K562 (cell line): ENCODE measurements at regions not wholly inside any gene's neighbourhood (a gene's known extent, or its start where the extent isn't known, plus 50 kb on each side); places are given as distances from the start of the nearest gene placed in this dataset.

Experiments
- ATAC-seq: fragments of 200-7000 bp; cut with Tn5 transposase; 3 replicates; pipeline ENCODE4 v1.9.1; 2020; ENCODE audit warnings: moderate library complexity
- BruUV-seq: library from RNA; stranded (reverse); fragments of 400-500 nt; replicated peaks from 2 replicates; lab custom pipeline; 2021; lab: Mats Ljungman, UMichigan
- CTCF ChIA-PET: fragments of 300-600 bp; formaldehyde crosslinking; extraction: SDS; loops from one replicate; lab custom pipeline; 2021; ENCODE audit warnings: low intra/inter-chr PET ratio; lab: Yijun Ruan, JAX
- POLR2A ChIA-PET: fragments of 300-600, 350-650 bp; sonication (Branson Sonifier 250); formaldehyde crosslinking; extraction: SDS; loops from one replicate; lab custom pipeline; 2021; ENCODE audit warnings: antibody characterized with exemption, inconsistent platforms; lab: Yijun Ruan, JAX
- DNase-seq, 4 experiments: peaks; one replicate each; pipeline versions ENCODE4 v3.0.0 to v3.0.0-alpha.2; 2011 to 2018; ENCODE audit warnings: low spot score in 3 of 4, mixed read lengths in 3 of 4; ENCODE audit errors: extremely low read depth in 1 of 4
- FAIRE-seq: peaks from 2 replicates; lab custom pipeline; 2011; peaks lifted over from hg19 to GRCh38; lab: Jason Lieb, UNC
- H2AFZ ChIP-seq: 2 replicates; pipeline ENCODE4 v1.6.0; 2011; ENCODE audit warnings: low read depth, low read length, control low read depth, inconsistent platforms
- H3K27ac ChIP-seq: fragments of 200-600 bp; 3 replicates; pipeline ENCODE4 v1.8.0; 2011; ENCODE audit warnings: low read depth, mild to moderate bottlenecking, control low read depth, inconsistent platforms, low read length, moderate library complexity, mixed read lengths; ENCODE audit errors: extremely low read depth
- H3K27me3 ChIP-seq, 2 experiments: fragments of 300-600 bp in 1 of 2; 2 replicates in 1 of 2; 3 replicates in 1 of 2; pipeline versions ENCODE4 v1.6.0 to v1.8.0; 2011; ENCODE audit warnings: inconsistent platforms in 2 of 2, low read length in 2 of 2, mild to moderate bottlenecking in 1 of 2, mixed read lengths in 1 of 2, moderate library complexity in 1 of 2; ENCODE audit not compliant: control insufficient read depth in 2 of 2, insufficient read depth in 2 of 2
- H3K36me3 ChIP-seq: fragments of 300-600 bp; 3 replicates; pipeline ENCODE4 v1.8.0; 2011; ENCODE audit warnings: mild to moderate bottlenecking, low read length, inconsistent platforms; ENCODE audit not compliant: control insufficient read depth, insufficient read depth
- H3K4me1 ChIP-seq, 2 experiments: fragments of 200-600 bp in 1 of 2; replicated peaks in 1 of 2; 2 replicates in 1 of 2; 3 replicates in 1 of 2; pipeline versions ENCODE4 v1.5.1 to v1.8.0; 2011; ENCODE audit warnings: inconsistent platforms in 2 of 2, low read length in 2 of 2, mild to moderate bottlenecking in 1 of 2, mixed read lengths in 1 of 2, moderate library complexity in 1 of 2; ENCODE audit not compliant: control insufficient read depth in 2 of 2, insufficient read depth in 2 of 2
- H3K4me2 ChIP-seq: 2 replicates; pipeline ENCODE4 v1.6.1; 2011; ENCODE audit warnings: low read length, control low read depth, inconsistent platforms, mixed read lengths; ENCODE audit not compliant: insufficient read depth
- H3K4me3 ChIP-seq: fragments of 200-600 bp; sonication (generic), shearing (Covaris generic); 2 replicates; pipeline ENCODE4 v1.5.1; 2016; ENCODE audit warnings: control low read depth, inconsistent platforms
- H3K79me2 ChIP-seq: fragments of 200-600 bp; 3 replicates; pipeline ENCODE4 v1.8.0; 2011; ENCODE audit warnings: low read length, inconsistent platforms; ENCODE audit not compliant: control insufficient read depth, insufficient read depth
- H3K9ac ChIP-seq, 2 experiments: 2 replicates each; pipeline versions ENCODE4 v1.6.0 to v1.6.1; 2011; ENCODE audit warnings: low read depth in 2 of 2, low read length in 2 of 2, control low read depth in 1 of 2, inconsistent platforms in 1 of 2, mild to moderate bottlenecking in 1 of 2, mixed read lengths in 1 of 2; ENCODE audit not compliant: insufficient read depth in 1 of 2
- H3K9me1 ChIP-seq: one replicate; pipeline ENCODE4 v1.6.0; 2011; ENCODE audit warnings: inconsistent platforms, mild to moderate bottlenecking, low read length, moderate library complexity; ENCODE audit not compliant: control insufficient read depth, insufficient read depth
- H3K9me3 ChIP-seq: replicated peaks from 2 replicates; pipeline ENCODE4 v1.5.1; 2011; ENCODE audit warnings: low read depth, low read length, inconsistent platforms; ENCODE audit not compliant: control insufficient read depth, insufficient read depth
- H4K20me1 ChIP-seq: replicated peaks from 2 replicates; pipeline ENCODE4 v1.6.1; 2011; ENCODE audit warnings: low read length, inconsistent platforms, mixed read lengths; ENCODE audit not compliant: control insufficient read depth, insufficient read depth
- BRD4 ChIP-seq: fragments of 200-600 bp; sonication (generic); IDR thresholded peaks from 2 replicates; pipeline ENCODE4 v1.6.1; 2017; ENCODE audit warnings: inconsistent platforms
- MEIS2 ChIP-seq: fragments of 450-650 bp; IDR thresholded peaks from 2 replicates; pipeline ENCODE4 v1.6.1; 2014; ENCODE audit warnings: mild to moderate bottlenecking; ENCODE audit not compliant: partially characterized antibody
- NFIC ChIP-seq: fragments of 450-650 bp; IDR thresholded peaks from 2 replicates; pipeline ENCODE4 v1.6.1; 2017; ENCODE audit warnings: mild to moderate bottlenecking, inconsistent platforms
- PBX2 ChIP-seq, 2 experiments: IDR thresholded peaks in 1 of 2; conservative IDR thresholded peaks in 1 of 2; 2 replicates each; pipeline ENCODE4 v1.6.1; 2016; ENCODE audit warnings: low read depth in 2 of 2, mild to moderate bottlenecking in 1 of 2, missing compliant biosample characterization in 1 of 2, missing genetic modification characterization in 1 of 2, moderate library complexity in 1 of 2
- PKNOX1 ChIP-seq: fragments of 450-650 bp; IDR thresholded peaks from 2 replicates; pipeline ENCODE4 v1.6.1; 2016
- WGBS: fragments of 100-300 bp; shearing (Covaris generic); methylation state at CpG from one replicate; pipeline ENCODE4 v1.1.6; 2016; ENCODE audit warnings: low coverage, mixed read lengths; ENCODE audit not compliant: insufficient coverage; ENCODE audit errors: missing lambda C conversion rate; 5-methylcytosine and 5-hydroxymethylcytosine counted together
- in situ Hi-C: fragments of 300-500 bp; cut with MboI; formaldehyde crosslinking; loops from 4 replicates; pipeline ENCODE4 v1.15.0; 2018; ENCODE audit warnings: inconsistent platforms, mixed read lengths
- intact Hi-C: fragments of 100-400 bp; cut with micrococcal nuclease; formaldehyde crosslinking; loops from 2 replicates; pipeline ENCODE4 v1.14.2; 2022

- no TSS peak for BruUV-seq
- WGBS: 54% methylated on average over 4 of the region's 4 CpGs
- ChIA-PET POLR2A (no interaction called here), CTCF (no interaction called here)
- FAIRE-seq (no peak), ATAC-seq (no peak), DNase-seq (no peak)
- no peak overlapping the region for H3K4me2 ChIP-seq
- no peaks in the 10 kb centered on the region for H3K9me1 ChIP-seq
- H3K4me3 ChIP-seq: no peak overlapping the region
- no peaks in the 10 kb centered on the region for H3K27me3 ChIP-seq
- H2AFZ ChIP-seq: no peak overlapping the region
- in situ Hi-C loops (no loop called here), intact Hi-C loops (no loop called here)
- H3K4me1 ChIP-seq: peaks cover 5 to 22% of the 10 kb centered on the region in 2 experiments; a peak in 4 of 5 replicates
- H3K36me3 ChIP-seq: no peaks in the 10 kb centered on the region
- H3K79me2 ChIP-seq: no peaks in the 10 kb centered on the region
- no peak overlapping the region for H3K27ac ChIP-seq
- peak; percentile 23; the same call in 1 of the 2 replicates for TF ChIP-seq NFIC
- no peak for TF ChIP-seq PBX2 (CRISPR knock-in tag; IDR thresholded peaks at IDR 0.05; ENCODE audit: low read depth)
- TF ChIP-seq PBX2 (tag; conservative IDR thresholded peaks at IDR 0.05; ENCODE audit: low read depth): peak; percentile 78
- TF ChIP-seq MEIS2: peak; percentile 81
- no peak for TF ChIP-seq BRD4
- TF ChIP-seq PKNOX1: peak; percentile 55
- no peak overlapping the region for H3K9ac ChIP-seq
- H3K9me3 ChIP-seq: no peaks in the 10 kb centered on the region
- no peaks in the 10 kb centered on the region for H4K20me1 ChIP-seq
Measured at GRCh38 chr17:15884731-15885130, 60.2 kb upstream of the ADORA2B start.
